BLaER1 (cell line): ENCODE measurements at regions not wholly inside any gene's neighbourhood (a gene's known extent, or its start where the extent isn't known, plus 50 kb on each side); places are given as distances from the start of the nearest gene placed in this dataset.
A peak's percentile ranks its signal among the peaks of the same experiment; 100 is the strongest.

Experiments used
- H3K27ac ChIP-seq: shearing (Covaris generic); formaldehyde crosslinking; 2 replicates; pipeline ENCODE4 v1.8.1; 2022
- H3K27me3 ChIP-seq: shearing (Covaris generic); formaldehyde crosslinking; 2 replicates; pipeline ENCODE4 v1.8.1; 2022
- H3K36me3 ChIP-seq: shearing (Covaris generic); formaldehyde crosslinking; 2 replicates; pipeline ENCODE4 v1.8.1; 2022
- H3K4me1 ChIP-seq: shearing (Covaris generic); formaldehyde crosslinking; 2 replicates; pipeline ENCODE4 v1.8.1; 2022
- H3K4me2 ChIP-seq: shearing (Covaris generic); formaldehyde crosslinking; 2 replicates; pipeline ENCODE4 v1.8.1; 2022
- H3K4me3 ChIP-seq: shearing (Covaris generic); formaldehyde crosslinking; 2 replicates; pipeline ENCODE4 v1.8.1; 2022
- H3K9ac ChIP-seq: shearing (Covaris generic); formaldehyde crosslinking; 2 replicates; pipeline ENCODE4 v1.8.1; 2022
- H3K9me3 ChIP-seq: shearing (Covaris generic); formaldehyde crosslinking; 2 replicates; pipeline ENCODE4 v1.8.1; 2022
- H4K20me1 ChIP-seq: shearing (Covaris generic); formaldehyde crosslinking; 2 replicates; pipeline ENCODE4 v1.8.1; 2022
- Cebpa-rat ChIP-seq: shearing (Covaris generic); IDR thresholded peaks from 2 replicates; pipeline ENCODE4 v1.8.1; 2022

GRCh38 chr2:7900593-7900992 lies 781.3 kb upstream of the ID2 start:
- no peaks in the 10 kb centered on the region for H4K20me1 ChIP-seq
- H3K4me2 ChIP-seq, result peak overlapping the region; percentile 84
- H3K36me3 ChIP-seq, result no peaks in the 10 kb centered on the region
- no peaks in the 10 kb centered on the region for H3K27me3 ChIP-seq
- H3K4me1 ChIP-seq, result peaks cover 48% of the 10 kb centered on the region
- H3K4me3 ChIP-seq, result no peak overlapping the region
- no peak for TF ChIP-seq Cebpa-rat
- peak overlapping the region; percentile 85 for H3K27ac ChIP-seq
- H3K9me3 ChIP-seq, result no peaks in the 10 kb centered on the region
- H3K9ac ChIP-seq, result no peak overlapping the region

GRCh38 chr2:7902251-7902765 lies 779.5 kb upstream of the ID2 start:
- no peak overlapping the region for H3K4me2 ChIP-seq
- H3K27ac ChIP-seq, result 0 out of 2 replicates have a peak overlapping the region, but pooled peaks have one; percentile 4
- H3K27me3 ChIP-seq, result no peaks in the 10 kb centered on the region
- no peaks in the 10 kb centered on the region for H4K20me1 ChIP-seq
- no peak for TF ChIP-seq Cebpa-rat
- no peaks in the 10 kb centered on the region for H3K36me3 ChIP-seq
- peaks cover 38% of the 10 kb centered on the region for H3K4me1 ChIP-seq
- H3K9ac ChIP-seq, result no peak overlapping the region
- H3K9me3 ChIP-seq, result no peaks in the 10 kb centered on the region
- H3K4me3 ChIP-seq, result no peak overlapping the region

- Histone ChIP-seq H3K9ac (no peak overlapping the region), H3K4me3 (no peak overlapping the region), H4K20me1 (no peaks in the 10 kb centered on the region), H3K27me3 (no peaks in the 10 kb centered on the region), H3K4me1 (peaks cover 18% of the 10 kb centered on the region), H3K4me2 (no peak overlapping the region), H3K36me3 (no peaks in the 10 kb centered on the region), H3K9me3 (no peaks in the 10 kb centered on the region), H3K27ac (no peak overlapping the region)
- no peak for TF ChIP-seq Cebpa-rat
Measured at GRCh38 chr2:7904319-7904718, 777.5 kb upstream of the ID2 start.

GRCh38 chr2:7905756-7906155 lies 776.1 kb upstream of the ID2 start:
- Histone ChIP-seq H3K4me3 (no peak overlapping the region), H4K20me1 (no peaks in the 10 kb centered on the region), H3K36me3 (no peaks in the 10 kb centered on the region), H3K9ac (no peak overlapping the region), H3K27ac (no peak overlapping the region), H3K9me3 (no peaks in the 10 kb centered on the region), H3K4me2 (no peak overlapping the region), H3K27me3 (no peaks in the 10 kb centered on the region), H3K4me1 (peaks cover 4% of the 10 kb centered on the region)
- no peak for TF ChIP-seq Cebpa-rat

GRCh38 chr2:7906431-7906830 lies 775.4 kb upstream of the ID2 start:
- Histone ChIP-seq H4K20me1 (no peaks in the 10 kb centered on the region), H3K4me1 (no peaks in the 10 kb centered on the region), H3K9ac (no peak overlapping the region), H3K27ac (no peak overlapping the region), H3K9me3 (no peaks in the 10 kb centered on the region), H3K36me3 (no peaks in the 10 kb centered on the region), H3K27me3 (no peaks in the 10 kb centered on the region), H3K4me2 (no peak overlapping the region), H3K4me3 (no peak overlapping the region)
- no peak for TF ChIP-seq Cebpa-rat

- no peaks in the 10 kb centered on the region for H3K9me3 ChIP-seq
- H4K20me1 ChIP-seq, result no peaks in the 10 kb centered on the region
- no peaks in the 10 kb centered on the region for H3K4me1 ChIP-seq
- no peak overlapping the region for H3K27ac ChIP-seq
- TF ChIP-seq Cebpa-rat, result no peak
- no peaks in the 10 kb centered on the region for H3K36me3 ChIP-seq
- no peak overlapping the region for H3K4me2 ChIP-seq
- no peaks in the 10 kb centered on the region for H3K27me3 ChIP-seq
- no peak overlapping the region for H3K9ac ChIP-seq
- no peak overlapping the region for H3K4me3 ChIP-seq
Measured at GRCh38 chr2:7907041-7907440, 774.8 kb upstream of the ID2 start.

GRCh38 chr2:7910752-7911151 lies 771.1 kb upstream of the ID2 start:
- H4K20me1 ChIP-seq, result no peaks in the 10 kb centered on the region
- no peaks in the 10 kb centered on the region for H3K36me3 ChIP-seq
- no peak overlapping the region for H3K4me2 ChIP-seq
- H3K27ac ChIP-seq, result no peak overlapping the region
- no peaks in the 10 kb centered on the region for H3K4me1 ChIP-seq
- no peak overlapping the region for H3K9ac ChIP-seq
- H3K4me3 ChIP-seq, result no peak overlapping the region
- TF ChIP-seq Cebpa-rat, result no peak
- H3K9me3 ChIP-seq, result no peaks in the 10 kb centered on the region
- H3K27me3 ChIP-seq, result no peaks in the 10 kb centered on the region

- no peak overlapping the region for H3K27ac ChIP-seq
- peak; percentile 81; the same call in 1 of the 2 replicates for TF ChIP-seq Cebpa-rat
Measured at GRCh38 chr2:7911196-7911595, 770.7 kb upstream of the ID2 start.

GRCh38 chr2:7913974-7914373 lies 767.9 kb upstream of the ID2 start:
- Histone ChIP-seq H3K4me2 (no peak overlapping the region), H3K4me3 (no peak overlapping the region), H3K36me3 (no peaks in the 10 kb centered on the region), H3K9me3 (no peaks in the 10 kb centered on the region), H3K9ac (no peak overlapping the region), H3K27me3 (no peaks in the 10 kb centered on the region), H3K27ac (no peak overlapping the region), H4K20me1 (no peaks in the 10 kb centered on the region), H3K4me1 (no peaks in the 10 kb centered on the region)
- no peak for TF ChIP-seq Cebpa-rat

More at GRCh38 chr2:7911196-7911595, 770.7 kb upstream of the ID2 start:
- no peaks in the 10 kb centered on the region for H3K36me3 ChIP-seq
- no peaks in the 10 kb centered on the region for H3K9me3 ChIP-seq
- no peak overlapping the region for H3K9ac ChIP-seq
- no peak overlapping the region for H3K4me3 ChIP-seq
- H4K20me1 ChIP-seq, result no peaks in the 10 kb centered on the region
- H3K27me3 ChIP-seq, result no peaks in the 10 kb centered on the region
- H3K4me2 ChIP-seq, result no peak overlapping the region
- H3K4me1 ChIP-seq, result no peaks in the 10 kb centered on the region

- Histone ChIP-seq H3K9me3 (no peaks in the 10 kb centered on the region), H3K4me2 (no peak overlapping the region), H4K20me1 (no peaks in the 10 kb centered on the region), H3K27me3 (no peaks in the 10 kb centered on the region), H3K4me3 (no peak overlapping the region), H3K4me1 (no peaks in the 10 kb centered on the region), H3K9ac (no peak overlapping the region), H3K36me3 (no peaks in the 10 kb centered on the region), H3K27ac (no peak overlapping the region)
- TF ChIP-seq Cebpa-rat, result no peak
Measured at GRCh38 chr2:7915302-7916091, 766.4 kb upstream of the ID2 start.

- no peaks in the 10 kb centered on the region for H3K9me3 ChIP-seq
- H3K4me2 ChIP-seq, result no peak overlapping the region
- no peaks in the 10 kb centered on the region for H4K20me1 ChIP-seq
- H3K4me3 ChIP-seq, result no peak overlapping the region
- H3K4me1 ChIP-seq, result no peaks in the 10 kb centered on the region
- no peak for TF ChIP-seq Cebpa-rat
- H3K27ac ChIP-seq, result no peak overlapping the region
- no peaks in the 10 kb centered on the region for H3K36me3 ChIP-seq
- H3K9ac ChIP-seq, result no peak overlapping the region
- no peaks in the 10 kb centered on the region for H3K27me3 ChIP-seq
Measured at GRCh38 chr2:7916670-7917069, 765.2 kb upstream of the ID2 start.
